HG03378 (cell line): ENCODE measurements at regions not wholly inside any gene's neighbourhood (a gene's known extent, or its start where the extent isn't known, plus 50 kb on each side); places are given as distances from the start of the nearest gene placed in this dataset.
"Not testable (repeated sequence)": the region's sequence is repeated elsewhere in the genome, so short reads cannot be mapped to it uniquely, and the experiment has no call there.

Source experiments
- ATAC-seq: cut with Tn5 transposase; IDR thresholded peaks from one replicate; pipeline ENCODE4 v1.9.1; 2021; ENCODE audit warnings: mild to moderate bottlenecking, moderate library complexity; ENCODE audit not compliant: unreplicated experiment

DNA sequence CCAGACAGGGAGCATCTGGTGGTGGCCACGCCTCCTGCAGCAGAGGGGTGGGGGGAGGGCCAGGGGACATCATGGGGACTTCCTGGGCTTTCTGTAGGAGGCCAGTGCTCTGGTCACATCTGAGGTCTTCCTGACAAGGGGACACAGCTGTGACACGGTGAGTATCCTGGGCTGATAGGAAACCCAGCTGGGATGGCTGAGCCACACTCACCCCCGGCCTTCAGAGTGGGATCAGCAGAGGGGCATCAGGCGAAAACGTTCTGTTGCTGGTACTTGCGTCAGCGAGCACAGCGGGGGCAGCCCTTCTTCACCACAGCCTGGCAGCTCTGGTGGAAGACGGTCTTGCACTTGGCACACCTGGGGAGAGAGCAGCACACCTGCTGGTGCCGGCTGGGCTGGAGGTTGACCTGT, 122.9 kb upstream of the SMURF2 start:
- no peak for ATAC-seq

- no peak for ATAC-seq
Observed at GRCh38 chr17:64784353-64785010, 122.4 kb upstream of the SMURF2 start.

DNA sequence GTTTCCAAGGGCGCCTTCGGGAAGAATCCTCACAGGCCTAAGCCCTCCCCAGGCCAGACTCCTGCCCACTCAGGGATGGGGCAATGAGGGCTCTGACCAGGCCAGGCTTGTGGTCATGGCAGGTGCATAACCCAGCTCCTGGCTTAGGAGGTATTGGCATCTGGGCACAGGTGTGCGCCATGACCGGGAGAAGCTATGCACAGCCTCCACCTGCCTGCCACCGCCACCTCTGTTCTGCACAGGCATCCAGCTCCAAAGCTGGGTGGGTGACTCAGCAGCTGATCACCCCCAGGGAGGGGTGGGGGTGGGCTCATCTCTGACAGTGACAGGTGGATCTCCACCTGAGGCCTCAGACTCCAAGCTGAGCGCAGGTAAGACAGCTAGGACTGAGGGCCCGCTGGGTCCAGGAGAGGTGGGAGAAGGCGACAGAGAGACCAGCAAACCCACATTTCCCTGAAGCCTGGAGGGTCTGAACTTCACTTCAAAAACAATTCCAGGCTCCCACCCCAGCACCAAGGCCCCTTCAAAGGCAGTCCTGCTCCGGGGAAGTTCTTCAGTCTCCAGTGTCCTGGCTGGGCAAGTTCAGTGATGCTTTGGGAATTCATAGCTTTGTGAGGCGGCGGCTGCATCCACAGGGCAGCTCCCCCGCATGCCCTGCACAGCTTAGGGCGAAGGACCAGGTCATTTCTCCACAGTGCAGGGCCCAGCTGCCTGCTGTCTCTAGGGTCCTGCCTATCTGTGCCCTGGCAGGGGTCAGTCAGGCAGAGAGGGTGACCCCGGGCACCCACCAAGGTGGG, 121.6 kb upstream of the SMURF2 start:
- no peak for ATAC-seq

- no peak for ATAC-seq
Observed at GRCh38 chr17:64783031-64783461, 120.9 kb upstream of the SMURF2 start.

- ATAC-seq: no peak
Observed at GRCh38 chr17:64781810-64782555, 119.9 kb upstream of the SMURF2 start.

DNA sequence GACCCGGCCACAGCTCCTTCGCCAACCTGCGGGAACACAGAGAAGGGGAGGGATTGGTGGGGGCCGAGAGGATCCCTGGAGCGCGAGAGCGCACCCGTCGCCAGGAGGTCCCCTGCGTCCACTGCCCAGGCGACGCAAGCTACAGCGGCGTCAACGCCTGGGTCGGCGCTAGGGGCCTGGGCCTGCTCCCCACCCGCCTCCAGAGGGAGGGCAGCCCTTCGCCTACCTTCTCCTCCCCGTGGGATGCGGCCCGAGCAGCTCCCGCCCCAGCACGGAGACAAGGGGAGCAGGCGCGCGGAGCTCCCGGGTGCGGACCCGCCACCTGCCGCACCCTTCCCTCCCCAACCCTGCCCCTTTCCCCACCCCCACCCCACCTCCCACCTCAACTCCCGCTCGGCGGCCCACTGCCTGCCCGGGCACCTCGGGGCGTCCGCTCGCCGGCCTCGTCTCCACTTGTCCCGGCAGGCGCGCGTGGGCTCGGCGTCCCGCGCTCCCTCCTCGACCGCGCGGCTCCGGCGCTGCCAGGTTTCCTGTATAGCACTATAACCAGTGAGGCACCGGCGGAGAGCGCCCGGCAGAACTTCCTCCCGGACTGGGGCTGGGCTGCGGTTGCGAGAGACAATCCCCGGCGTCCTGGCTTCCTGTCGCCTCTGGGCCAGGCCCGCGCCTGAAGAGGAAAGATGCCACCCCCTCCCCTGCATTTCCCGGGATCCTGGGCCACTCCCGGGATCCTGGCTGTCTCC, 119.1 kb upstream of the SMURF2 start:
- no peak for ATAC-seq

- no peak for ATAC-seq
Observed at GRCh38 chr17:64780096-64781013, 118.2 kb upstream of the SMURF2 start.

GRCh38 chr17:64779376-64780095, 117.4 kb upstream of the SMURF2 start:
- no peak for ATAC-seq

DNA sequence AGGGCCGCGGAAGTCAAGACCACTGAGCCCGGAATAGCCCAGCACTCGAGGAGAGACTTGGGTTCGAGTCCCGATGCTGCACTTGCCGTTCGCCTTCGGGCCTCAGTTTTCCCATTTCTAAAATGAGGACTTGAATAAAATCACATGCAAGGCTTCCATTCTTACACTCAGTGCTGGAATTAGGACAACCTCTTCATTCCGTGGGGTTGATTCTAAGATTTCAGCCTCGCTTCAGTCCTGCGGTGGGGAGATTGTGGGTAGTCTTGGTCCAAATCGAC, 116.9 kb upstream of the SMURF2 start:
- not testable (repeated sequence) for ATAC-seq

GRCh38 chr17:64778240-64779097, 116.4 kb upstream of the SMURF2 start:
- ATAC-seq: no peak

DNA sequence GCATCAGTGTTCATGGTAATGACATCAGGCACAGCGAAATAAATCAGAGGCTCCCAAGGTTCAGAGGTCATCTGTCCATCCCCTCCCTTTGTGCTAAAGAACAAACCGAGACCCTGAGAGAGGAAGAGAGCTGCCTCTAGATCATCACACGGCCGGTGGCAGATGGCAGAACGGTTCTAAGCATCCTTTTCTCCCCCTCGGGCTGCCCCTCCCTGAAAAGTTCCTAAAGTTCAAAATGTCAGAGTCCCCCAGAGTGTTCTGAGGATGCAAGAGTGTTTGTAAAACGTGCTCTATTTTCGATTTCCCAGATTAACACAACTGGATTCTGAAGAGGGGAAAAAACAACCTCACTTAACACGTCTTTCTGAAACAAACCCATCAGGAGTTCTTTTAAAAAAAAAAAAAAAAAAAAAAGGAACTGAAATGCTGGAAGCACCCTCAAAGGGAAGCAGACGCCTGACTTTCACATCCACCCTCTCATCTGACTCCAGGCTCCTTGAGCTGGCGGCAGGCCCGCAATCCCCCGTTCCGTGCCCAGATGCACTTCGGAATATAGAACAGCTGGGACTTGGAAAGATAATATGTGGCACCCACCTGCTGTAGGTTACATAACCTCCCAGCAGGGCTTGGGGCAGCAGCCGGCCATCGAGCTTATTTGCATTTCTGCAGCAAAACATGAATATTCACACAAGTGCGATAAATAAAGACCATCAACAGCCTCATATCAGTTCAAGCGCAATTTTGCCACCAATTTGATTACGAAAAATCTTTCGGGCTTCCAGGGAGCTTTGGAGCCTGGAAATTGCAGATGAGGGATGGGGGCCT, 115.5 kb upstream of the SMURF2 start:
- no peak for ATAC-seq

GRCh38 chr17:64776720-64777414, 114.8 kb upstream of the SMURF2 start:
- ATAC-seq: not testable (repeated sequence)

DNA sequence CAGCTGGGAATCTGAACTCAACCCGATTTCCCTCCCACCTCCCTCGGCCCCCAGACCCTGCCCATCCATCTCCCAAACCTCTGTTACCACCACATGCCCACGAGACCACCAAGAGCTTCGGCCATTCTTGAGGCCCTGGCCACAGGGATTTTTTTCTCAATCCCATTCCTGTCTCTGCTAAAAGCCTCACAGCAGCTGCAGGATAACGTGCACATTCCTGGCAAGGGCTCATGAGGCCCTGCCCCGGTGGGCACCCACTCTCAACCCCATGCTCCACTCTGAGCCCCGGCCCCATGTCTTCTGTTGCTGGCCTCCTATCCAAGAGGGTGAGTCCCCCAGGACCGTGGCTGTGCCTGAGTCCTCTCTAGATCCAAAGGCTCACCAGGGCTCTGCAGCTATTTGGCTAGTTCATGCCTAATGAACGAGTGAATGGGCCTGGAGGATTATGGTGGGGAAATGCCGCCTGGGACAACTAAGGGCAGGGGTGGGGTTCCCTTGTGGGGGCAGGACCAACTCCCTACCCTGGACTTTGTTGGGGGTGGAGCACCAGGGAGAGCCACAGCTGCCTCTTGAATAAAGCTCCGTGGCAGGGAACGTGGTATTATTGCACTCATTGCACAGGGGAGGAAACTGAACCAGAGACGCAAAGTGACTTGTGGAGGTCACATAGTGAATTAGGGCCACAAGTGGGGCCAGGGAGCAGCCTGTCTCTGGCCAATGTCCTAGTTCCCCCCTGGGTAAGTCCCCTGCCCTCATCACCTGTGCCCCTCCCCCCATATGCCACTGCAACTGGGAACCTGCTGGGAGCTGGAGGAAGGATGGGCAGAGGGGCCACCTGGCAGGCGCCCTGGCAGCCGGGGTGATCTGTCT, 113.8 kb upstream of the SMURF2 start:
- ATAC-seq: no peak

DNA sequence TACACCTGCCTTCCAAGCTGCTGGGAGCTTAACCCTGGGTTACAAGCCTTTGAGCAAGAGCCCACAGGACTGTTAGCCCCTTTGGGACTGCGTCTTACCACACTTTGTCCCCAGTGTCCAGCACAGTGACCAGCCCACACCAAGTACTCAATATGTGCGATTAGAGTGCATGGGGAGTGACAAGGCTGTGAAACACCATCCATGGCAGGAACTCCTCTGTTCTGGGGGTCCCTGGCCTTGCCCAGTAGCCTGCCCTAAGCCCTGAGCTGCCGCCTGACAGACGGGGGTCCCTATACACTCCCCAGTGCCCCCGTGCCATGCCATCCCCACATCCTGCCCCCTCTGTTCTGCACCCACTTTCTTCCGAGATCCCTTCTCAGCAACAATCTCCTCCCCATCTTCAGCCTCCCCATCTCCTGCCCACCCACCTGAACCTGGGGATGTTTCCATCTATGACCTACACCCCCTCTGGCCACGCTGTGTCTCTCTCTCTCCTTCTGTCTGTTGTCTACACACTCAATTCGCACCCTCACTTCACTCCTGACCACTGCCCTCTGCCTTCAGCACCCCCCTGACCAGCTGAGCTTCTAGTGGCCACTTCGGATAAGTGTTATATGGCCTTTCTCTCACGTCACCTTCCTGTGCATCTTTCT, 112.9 kb upstream of the SMURF2 start:
- no peak for ATAC-seq

DNA sequence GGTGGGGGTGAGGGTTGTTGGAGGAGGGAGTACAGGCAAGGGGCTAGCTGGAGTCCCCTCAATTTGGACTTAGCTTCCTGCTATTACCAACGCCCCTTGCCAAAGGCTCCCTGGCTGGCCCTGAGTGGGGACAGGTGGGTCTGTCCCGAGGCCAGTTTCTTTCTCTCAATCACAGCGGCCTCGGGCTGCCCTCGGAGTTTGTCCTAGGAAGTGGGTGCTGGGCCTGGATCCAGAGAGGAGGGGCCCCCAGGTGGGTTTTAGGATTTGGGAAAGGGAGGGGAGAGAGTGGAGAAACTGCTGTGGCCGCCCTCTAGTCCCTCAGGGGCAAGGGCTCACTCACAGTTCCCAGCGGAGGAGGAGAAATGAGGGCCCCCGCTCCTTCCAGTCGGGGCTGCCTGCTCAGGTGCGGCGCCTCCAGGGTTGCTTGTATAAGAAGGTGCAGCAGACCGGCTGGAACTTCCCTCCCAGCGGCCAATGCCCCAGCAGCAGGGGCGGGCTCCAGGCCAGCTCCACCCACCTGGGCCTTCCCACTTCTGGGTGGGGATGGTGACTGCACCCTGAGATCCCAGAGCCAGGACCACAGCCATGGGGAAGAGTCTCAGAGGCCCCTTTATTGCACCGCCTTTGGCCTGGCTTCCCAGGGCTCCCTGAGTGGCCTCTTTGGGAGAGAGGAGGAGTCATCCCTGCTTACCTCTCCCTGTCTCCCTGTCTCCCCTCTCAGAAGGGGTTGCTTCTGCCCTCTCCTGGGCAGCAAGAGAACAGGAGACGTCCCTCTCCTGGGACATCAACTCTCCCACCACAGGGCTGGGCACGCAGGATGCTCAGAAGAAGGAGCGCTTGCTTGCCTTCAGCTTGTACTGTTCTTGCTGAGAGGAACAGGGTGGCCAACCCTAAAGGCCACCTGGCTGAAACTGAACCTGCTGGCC, 112.0 kb upstream of the SMURF2 start:
- no peak for ATAC-seq
